ENCODE measurements at regions not wholly inside any gene's neighbourhood (a gene's known extent, or its start where the extent isn't known, plus 50 kb on each side); places are given as distances from the start of the nearest gene placed in this dataset.

DNA sequence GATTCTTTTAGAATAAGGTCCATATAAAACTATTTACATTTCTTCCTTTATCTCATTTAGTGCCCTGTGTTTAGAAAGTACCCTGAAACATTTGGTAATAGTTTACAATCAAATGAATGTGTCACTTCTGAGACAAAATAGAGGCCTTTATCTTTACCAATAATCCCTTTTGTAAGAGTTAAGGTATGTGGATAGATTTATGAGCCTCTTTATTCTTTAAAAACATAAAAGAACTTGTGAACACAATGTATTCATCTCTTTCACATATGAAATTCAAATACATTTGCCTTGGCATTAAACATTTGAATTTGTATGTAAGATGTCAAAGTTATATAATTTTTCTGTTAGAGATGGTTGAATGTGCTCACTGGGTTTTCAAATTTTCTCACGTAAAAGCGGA, 180.5 kb upstream of the CWC22 start:
- no peak for DNase-seq

DNA sequence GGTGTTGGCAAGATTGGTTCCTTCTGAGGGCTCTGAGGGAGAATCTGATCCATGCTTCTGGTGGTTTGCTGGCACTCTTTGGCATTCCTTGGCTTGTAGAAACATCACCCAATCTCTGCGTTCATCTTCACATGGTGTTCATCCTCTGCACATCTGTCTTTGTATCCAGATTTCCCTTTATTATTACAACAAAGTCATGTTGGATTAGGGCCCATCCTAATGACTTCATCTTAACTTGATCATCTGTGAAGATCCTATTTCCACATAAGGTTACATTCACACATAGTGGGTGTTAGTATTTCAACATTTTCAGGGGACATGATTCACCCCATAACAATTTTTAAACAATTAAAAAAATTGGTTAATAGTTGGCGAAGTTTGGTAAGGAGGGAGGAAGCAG, 177.4 kb upstream of the CWC22 start:
- DNase-seq = peak; percentile 90

DNA sequence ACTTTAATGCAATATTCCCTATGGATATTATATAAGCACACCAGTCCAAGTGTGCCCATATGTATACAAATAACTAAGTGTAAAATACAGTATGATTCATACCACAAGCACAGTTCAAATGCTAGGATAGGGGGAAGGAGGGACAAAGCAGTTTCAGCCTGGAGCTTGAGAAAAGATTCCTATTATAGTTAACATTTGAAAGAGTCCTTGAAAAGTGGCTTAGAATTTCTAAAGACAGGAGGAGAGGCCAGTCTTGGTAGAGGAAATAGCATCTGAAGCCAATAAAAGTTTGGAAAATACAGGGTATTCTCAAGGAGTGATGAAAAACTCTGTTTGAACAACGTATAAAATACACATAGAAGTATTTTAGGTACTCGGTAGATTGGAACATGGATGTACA, 173.4 kb upstream of the CWC22 start:
- DNase-seq = no peak

DNA sequence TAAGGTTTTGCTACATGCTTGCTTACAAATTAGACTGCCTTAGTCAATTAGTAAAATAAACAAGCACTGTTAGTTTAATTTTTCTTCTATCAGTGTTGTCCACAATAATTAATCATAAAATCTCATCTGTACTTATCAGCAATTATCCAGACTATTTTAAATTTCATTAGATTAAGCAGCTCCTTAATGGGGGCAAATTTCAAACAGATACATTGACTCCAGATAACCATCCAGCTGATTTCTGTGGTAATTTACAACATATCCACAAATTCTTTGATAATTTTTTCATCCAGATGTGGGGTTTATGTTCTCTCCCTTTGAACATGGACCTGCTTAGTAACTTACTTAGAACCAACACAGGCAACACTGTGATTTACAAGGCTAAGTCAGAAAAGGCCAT, 170.4 kb upstream of the CWC22 start:
- no peak for DNase-seq

DNA sequence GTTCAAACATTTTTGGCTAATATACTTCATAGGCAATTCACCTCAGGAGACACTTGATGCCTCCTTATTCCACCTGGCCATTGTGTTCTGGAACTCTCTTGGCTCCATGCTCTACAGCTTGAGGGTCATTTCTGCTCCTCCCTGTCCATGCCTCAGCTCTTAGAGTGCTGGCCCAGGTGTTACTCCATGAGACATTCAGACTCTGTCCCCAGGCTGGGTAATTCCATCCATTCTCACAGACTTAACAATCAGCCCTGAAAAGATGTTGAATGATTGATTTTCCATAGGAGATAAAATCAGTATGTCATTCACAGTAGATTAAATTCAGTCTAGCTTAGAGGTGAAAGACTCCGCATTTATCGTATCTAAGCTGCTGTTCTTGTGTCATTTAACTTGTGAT, 168.6 kb upstream of the CWC22 start:
- DNase-seq = no peak

DNA sequence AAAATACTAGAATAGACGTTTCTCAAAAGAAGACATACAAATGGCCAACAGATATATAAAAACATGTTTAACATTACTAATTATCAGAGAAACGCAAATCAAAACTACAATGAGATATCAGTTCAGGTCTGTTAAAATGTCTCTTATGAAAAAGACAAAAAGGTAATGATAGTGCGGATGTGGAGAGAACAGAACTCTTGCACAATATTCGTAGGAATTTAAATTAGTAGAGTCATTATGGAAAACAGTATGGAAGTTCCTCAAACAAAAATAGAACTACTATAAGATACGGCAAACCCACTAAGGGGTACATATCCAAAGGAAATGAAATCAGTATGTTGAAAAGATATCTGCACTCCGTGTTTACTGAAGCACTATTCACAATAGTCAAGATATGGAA, 167.5 kb upstream of the CWC22 start:
- no peak for DNase-seq

DNA sequence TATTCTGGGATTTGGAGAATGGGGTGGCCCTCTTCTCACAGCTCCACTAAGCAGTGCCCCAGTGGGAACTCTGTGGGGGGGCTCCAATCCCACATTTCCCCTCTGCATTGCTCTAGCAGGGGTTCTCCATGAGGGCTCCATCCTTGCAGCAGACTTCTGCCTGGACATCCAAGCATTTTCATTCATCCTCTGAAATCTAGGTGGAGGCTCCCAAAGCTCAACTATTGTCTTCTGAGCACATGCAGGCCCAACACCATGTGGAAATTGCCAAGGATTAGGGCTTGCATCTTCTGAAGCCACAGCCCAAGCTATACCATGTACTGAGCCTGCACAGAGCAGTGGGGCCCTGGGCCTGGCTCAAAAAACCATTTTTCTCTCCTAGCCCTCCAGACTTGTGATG, 162.4 kb upstream of the CWC22 start:
- no peak for DNase-seq

DNA sequence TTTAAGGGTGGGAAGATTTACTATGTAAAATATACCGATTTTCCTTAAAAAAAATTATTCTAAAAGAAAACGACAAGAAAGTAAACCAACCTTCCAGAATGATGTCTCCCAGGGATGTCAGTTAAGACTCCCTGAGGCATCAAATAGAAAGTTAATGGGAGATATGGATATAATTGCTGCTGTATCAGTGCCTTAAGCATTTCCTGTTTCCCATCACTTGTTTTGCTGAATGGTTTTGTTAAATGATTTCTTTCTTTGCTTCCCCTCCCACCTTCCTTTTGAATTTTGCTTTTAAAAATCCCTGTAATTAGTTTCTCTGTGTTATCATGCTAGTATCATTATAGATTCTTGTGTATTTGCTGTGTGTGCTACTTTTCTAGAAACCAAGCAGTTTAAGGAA, 154.3 kb upstream of the CWC22 start:
- DNase-seq = no peak

DNA sequence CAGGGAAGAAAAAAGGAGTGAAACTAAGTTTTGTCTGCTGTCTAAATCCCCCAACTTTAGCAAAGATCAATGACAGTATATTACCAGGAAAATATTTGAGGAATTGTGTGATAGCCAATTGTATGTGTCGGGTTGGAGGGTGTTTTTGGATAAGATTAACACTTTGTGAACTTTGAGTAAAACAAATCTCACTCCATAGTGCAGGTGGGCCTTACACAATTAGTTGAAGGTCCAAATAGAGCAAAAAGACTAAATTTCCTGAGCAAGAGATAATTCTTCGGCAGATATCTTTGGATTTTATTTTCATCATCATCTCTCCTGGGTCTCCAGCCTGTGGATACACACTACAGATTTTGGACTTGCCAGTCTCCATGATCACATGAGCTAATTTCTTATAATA, 152.8 kb upstream of the CWC22 start:
- no peak for DNase-seq

DNA sequence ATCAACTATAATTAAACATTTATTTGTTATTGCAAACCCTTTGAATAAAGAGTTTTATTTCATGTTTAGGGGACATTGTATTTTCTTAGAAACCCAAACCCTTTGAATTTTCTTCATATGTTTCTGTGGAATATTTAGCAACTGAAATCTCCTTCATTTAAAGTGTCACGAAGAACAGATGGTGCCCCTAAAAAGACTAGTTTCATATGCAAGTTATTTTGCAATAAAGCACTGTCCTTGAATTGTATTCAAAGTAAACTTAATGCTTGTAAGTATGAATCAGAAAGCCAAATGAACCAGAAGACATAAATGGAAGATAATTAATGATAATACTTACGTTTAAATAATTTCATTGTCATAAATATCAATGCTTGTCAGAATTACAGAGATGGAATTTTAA, 151.9 kb upstream of the CWC22 start:
- no peak for DNase-seq

DNA sequence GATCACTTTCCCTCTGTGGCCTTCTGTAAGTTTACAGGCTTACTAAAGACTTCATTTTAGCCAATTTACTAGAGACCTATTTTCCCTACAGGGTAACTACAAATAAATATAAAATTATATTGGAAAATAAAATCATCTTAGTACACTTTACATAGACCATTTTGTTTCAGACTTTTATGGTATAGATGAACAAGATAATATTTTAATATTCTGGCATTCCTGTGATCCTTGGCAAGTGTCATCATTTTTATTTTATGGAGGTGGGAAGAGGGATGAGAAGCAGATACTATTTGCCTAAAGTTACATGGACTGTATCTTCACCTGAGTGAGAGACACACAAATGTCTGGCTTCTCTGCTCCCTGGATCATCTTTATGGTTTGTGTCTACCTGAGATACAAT, 149.6 kb upstream of the CWC22 start:
- DNase-seq = no peak

DNA sequence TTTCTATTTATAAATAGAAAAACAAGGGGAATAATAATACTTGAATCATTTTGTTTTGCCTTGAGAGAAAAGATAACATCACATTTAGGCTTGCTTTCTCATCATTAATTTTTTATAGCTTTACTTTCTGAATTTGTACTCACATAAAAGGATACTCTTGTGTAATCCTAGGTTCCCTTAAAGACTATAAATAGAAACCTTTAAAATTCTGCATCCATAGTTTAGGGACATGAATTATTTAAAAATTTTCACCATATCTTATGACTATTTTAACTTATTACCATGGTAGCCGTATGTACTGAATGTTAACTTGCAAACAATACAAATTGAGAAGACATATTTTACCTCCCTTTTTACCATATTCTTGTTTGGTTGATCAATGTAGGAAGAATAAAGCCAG, 143.5 kb upstream of the CWC22 start:
- no peak for DNase-seq

DNA sequence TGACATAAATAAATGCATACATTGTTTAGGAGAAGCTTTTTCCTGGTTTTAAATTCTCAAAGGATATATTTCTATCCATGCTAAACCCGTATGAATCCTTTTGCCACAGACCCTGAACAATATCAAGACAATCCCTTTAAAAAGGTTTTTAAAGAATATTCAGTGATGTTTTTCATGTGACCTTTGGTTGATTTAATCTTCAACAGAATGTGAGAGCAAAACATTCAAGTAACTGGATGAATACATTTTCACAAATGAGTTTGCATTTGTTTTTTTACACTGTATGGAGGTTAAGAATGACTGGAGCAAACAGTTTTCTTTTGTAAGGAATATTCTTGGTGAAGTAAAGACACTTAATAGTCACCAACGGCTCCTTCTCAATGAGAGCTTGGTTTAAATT, 139.4 kb upstream of the CWC22 start:
- DNase-seq = no peak

DNA sequence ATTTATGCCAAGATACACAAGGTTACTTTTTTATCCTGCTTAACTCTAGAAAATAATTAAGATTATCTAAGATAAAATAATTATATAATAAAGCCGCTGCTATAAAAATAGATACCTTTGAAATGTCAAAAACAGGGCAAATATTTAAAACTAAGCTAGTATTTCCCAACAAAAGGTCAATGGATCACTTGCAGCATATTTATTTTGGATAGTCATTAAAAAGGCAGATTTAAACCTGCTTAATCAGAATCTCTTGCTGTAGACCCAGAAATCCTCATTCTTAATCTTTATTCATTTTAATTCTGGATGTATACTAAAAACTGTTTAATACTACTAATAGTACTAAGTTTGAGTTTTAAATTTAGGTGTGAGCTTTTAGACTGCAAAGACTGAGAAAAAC, 139.0 kb upstream of the CWC22 start:
- DNase-seq = no peak

DNA sequence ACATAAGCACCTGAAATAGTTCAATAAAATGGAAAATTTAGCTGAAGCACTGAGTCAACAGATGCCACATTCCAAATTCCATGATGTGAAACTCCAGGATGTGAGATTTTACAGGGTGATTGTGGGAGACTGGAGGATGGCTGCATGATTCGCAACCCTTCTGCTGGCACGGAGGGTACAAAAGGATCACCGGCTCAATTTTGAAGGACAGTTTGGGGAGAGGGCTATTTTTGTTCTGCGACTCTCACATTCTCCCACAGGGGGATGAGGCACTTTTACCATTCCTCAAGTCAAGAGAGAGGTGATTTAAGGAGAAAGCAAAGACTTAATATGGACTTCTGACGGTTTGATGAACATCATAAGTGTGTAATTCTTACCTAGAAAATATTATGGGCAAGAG, 138.1 kb upstream of the CWC22 start:
- no peak for DNase-seq

DNA sequence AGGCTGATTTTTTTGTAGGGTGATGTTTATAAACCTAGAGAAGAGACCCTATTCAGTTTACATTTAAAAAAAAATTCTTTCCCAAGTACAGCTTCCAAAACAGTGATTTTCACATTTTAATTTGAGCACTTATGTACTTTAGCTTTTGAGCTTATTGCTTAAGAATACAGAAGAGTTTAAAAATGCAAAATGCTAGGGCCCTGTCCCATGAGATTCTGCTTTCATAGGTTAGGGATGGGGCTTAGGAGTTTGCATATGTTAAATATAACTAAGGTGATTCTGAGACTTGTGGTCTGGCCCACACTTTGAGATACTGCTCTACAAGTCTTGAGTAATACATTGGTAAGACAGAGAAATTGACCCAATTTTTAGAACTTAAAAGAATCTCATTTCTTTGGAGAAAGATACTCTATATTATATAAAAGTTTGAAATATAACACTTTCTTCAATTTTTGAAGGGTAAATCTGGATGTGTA, 137.3 kb upstream of the CWC22 start:
- DNase-seq = no peak

DNA sequence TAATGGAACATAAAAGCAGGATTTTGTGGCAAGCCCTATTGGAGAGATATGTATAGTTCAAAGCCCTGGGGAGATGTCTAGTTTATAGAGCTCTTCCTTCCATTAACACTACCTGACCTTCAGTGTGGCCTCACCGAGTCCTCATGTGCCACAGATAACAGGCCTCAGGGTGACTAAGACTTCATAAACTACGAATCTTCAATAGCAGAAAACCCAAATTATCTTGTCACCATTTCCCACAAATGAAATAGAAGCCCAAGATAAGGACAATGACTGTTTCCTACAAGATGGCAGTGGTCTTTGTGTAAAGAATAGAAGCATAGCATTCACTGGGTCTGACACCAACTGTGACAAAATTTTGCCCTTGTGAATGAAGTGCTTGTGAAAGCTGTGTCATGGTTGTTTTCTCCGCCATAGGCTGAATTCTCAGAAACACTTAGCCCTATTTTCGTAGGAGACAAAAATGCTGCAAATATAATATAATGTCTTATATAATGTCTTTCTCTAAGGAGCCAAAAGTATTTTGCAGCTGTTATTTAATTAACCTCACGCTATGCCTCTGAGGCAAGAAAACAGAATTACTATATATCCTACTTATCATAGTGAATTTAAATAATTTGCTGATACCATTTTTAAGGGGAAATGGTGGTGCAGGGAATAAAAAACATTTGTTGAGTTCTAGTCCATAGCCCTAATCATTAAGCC, 136.7 kb upstream of the CWC22 start:
- DNase-seq = no peak

DNA sequence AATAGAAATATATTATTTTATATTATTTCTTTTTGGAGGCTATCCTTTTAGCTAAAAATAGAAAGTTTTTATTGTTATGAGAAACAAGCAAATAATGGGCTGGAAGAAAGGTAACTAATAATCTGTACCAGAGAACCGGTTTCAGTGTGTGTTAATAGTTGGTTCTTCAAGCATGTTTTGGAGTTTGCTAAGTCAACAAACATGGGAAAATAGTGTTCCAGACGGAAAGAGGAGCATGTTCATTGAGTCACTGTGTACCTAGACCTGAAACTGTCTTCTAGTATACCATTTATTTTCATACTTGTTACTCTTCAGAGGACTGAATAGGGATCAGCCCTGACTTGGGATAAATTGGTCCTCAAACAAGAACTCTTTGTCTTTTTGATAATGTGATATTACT, 134.5 kb upstream of the CWC22 start:
- DNase-seq = no peak

DNA sequence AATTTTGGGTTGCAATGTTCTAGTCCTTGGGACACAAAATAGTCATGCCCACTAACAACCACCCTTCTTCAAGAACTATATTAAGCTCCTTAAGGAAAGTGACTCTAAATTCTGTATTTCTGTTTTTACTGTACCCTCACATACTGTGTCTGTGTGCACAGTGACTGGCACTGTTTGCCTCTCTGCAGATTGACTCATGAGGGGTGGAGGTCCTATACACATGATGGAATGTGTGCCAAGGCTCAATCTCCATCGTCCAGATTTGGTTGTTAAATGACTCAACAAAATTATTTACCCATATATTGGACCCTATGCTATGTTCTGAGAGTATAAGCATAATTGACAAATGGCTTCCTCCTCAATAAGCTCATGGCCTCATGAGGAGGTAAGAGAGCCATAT, 126.6 kb upstream of the CWC22 start:
- no peak for DNase-seq

DNA sequence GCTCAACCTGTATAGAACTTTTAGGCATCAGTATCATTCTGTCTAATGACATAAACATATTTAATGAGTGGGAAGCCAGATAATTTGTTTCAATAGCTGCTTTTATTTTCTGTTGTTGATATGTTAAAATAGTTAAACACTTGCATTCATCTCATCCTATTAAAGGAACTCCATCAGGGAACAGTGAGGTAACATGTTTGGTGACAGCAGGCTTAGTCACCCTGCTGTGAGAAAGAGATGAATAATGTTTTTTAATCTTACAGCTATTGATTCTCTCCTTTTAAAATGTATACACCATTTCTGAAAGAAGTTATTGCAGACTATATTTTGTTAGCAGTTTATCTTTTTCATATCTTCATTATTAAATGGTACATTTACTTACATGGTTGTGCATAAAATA, 123.3 kb upstream of the CWC22 start:
- DNase-seq = peak; percentile 74

DNA sequence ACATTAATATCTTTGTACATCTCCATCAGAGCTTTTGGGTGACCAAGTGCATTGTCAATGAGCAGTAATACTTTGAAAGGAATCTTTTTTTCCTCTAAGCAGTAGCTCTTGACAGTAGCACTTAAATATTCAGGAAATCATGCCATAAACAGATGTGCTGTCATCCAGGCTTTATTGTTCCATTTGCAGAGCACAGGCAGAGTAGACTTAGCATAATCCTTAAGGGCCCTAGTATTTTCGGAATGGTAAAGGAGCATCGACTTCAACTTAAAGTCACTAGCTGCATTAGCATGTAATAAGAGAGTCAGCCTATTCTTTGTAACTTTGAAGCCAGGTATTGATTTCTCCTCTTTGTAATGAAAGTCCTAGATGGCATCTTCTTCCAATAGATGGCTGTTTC, 121.8 kb upstream of the CWC22 start:
- DNase-seq = no peak

DNA sequence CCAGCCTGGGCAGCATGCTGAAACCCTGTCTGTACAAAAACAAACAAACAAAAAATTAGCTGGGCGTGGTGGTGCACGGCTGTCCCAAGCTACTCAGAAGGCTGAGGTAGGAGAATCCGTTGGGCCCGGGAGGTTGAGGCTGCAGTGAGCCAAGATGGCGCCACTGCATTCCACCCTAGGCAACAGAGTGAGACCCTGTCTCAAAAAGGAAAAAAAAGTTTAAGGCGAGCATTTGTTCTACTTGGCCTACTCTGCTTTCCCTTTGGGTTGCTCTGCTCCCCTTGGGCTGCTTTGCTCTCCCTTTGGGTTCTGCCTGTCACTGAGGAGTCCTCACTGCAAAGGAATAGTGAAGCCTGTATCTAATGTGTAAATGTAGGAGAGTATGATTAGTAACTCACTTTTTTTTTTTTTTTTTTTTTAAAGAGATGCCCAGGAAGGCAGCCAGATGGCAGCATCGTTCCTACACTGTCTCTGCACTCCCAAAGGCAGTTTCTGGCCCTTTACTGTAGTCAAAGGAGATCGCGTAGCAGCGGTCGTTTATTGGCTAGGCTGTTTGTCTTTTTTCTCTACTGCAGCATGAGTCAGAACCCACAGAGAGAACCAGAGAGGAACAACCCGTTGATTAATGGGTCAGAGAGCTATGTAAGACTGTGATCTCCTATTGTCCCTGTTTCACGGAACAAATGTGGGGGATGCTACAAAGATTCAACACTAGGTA, 118.3 kb upstream of the CWC22 start:
- peak; percentile 93 for DNase-seq

DNA sequence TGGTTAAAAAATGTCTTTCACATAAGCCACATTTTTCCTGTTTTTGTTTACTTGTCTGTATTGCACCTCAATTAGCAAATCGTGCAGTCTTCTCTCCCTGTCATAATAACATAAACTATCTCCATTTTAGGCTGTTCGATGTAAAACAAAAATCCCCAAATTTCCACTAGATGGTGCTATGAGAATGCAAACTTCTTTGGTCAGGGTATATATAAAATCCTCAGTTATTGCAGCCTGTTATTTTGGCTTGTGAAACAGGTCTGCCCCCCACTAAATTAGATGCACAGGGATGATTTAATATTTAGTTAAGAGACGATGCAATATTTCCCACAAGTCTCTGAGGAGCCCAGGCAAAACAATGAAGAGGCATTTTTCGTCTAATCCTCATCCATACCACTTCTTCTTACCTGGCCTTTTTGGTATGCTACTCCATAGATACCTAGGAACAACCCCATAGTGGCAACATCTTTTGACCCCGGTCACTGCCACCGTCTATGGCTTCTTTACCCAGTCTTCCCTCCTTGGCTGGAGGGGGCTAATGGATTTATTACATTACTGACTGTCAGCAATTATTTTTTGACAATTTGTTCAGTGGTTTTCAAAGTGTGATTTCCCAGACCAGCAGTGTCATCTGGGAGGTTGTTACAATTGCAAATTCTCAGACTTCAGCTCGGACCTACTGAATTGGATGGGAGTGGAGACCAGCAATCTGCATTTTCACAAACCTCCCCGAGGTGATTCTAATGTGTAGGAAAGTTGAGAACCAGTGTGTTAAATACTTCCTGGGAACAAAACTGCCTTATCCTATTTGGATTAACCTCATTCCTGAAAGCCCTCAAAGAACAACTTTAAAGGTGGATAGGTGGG, 117.4 kb upstream of the CWC22 start:
- peak; percentile 60 for DNase-seq

DNA sequence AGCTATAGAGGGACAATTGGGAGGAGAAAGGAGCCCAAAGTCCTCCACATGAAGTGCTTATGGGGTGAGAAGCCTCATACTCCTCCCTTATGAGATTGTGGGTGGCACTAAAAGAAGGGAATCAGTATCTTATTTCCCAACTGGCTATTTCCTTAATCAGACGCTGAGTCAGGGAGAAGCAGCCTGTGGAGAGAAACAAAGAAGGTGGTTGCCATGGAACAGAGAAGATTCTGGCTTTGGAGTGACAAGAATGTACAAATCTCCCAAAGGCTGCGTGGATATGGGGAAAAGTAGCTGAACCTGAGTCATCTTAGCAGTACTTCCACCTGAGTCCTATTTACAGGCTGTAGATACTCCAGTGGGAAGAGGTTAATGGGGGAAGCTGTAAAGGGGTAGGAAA, 115.8 kb upstream of the CWC22 start:
- DNase-seq = peak; percentile 26
